EH (cell line): ENCODE measurements at regions not wholly inside any gene's neighbourhood (a gene's known extent, or its start where the extent isn't known, plus 50 kb on each side); places are given as distances from the start of the nearest gene placed in this dataset.

Experiments
- DNase-seq: peaks from one replicate; pipeline ENCODE4 v3.0.0-alpha.2; 2015; ENCODE audit warnings: low read depth

DNA sequence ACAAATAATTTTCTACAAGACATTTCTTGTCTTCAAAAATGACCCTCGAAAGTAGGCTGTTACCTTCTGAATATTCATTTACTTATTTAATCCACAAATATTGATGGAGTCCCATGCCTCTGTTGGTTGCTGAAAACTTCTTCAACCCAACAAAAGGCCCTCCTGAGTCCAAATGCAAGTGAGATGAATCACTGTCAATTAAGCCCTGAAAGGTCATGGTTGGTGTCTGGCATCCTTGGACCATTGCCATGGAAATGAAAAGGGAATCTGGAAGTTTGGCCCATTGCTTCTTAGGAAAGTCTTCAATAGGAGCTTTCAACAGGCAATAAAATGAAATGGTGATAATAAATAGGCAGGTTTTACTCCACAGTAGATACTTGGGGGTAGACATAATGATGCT is 364.7 kb upstream of the DYNLRB2 start:
- peak; percentile 83 for DNase-seq

DNA sequence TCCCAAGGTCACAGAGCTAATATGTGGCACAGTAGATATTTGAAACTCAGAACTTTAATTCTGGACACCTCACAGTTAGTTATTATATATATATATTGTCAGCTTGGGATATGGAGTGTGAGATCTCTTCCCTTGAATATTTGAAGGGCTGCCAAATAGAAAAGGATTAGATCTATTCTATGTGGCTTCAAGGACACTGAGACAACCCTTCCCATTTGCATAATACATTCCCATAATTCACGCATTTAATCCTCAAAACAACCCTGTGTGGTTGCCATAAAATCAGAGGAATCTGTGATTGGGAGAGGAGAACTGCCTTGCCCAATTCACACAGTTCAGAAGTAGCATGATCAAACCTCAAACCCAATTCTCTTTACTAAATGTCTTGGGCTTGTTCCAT is 365.8 kb upstream of the DYNLRB2 start:
- peak; percentile 55 for DNase-seq

DNA sequence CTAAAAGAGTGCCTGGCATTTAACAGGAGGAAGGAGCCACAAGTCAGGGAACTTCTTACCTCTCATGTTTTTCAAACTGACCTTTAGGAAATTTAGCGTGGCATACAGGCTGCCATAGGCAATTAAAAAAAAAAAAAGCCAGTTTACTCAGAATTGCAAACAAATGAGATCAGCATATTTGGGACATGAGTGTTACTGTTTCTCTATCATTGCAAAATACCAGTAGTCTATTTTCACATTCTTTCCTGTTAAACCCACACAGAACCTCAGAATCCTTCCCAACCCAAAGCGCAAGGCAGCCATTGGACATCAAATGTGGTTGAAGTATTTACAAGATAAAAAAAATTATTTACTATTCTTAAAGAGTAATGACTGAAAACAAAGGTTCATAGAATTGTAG is 366.4 kb upstream of the DYNLRB2 start:
- DNase-seq = peak; percentile 94

DNA sequence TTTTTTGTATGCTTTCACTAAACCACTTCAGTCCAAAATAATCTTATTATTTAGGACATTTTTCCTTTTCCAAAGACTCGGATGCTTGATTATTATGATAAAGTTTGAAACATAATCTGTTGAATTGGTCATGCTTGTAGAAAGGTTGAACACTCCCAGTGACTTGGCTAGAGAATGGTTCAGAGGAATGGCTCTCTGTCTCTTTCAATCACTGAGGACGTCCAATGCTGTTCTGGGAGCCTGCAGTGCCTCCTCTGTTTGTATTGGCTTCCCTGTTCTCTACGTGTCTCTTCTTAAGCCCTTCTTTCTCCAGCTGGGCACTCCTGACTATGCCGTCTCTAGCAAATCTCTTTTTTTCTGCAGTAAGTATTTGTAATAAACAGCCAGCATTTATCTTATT is 369.0 kb upstream of the DYNLRB2 start:
- no peak for DNase-seq

DNA sequence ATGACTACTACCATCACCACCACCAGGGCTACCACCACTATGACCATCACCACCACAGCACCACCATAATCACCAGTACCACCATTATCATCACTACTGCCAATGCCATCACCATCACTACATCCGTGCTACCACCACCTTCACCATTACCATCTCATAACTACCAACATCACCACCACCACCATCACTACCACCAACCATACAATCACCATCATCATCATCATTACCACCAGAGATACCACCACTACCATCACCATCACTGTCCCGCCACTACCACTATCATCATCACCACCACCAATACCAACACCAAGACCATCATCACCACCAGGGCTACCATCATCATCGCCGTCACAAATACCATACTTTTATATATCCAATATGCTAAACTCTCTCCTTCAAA is 369.6 kb upstream of the DYNLRB2 start:
- no peak for DNase-seq

DNA sequence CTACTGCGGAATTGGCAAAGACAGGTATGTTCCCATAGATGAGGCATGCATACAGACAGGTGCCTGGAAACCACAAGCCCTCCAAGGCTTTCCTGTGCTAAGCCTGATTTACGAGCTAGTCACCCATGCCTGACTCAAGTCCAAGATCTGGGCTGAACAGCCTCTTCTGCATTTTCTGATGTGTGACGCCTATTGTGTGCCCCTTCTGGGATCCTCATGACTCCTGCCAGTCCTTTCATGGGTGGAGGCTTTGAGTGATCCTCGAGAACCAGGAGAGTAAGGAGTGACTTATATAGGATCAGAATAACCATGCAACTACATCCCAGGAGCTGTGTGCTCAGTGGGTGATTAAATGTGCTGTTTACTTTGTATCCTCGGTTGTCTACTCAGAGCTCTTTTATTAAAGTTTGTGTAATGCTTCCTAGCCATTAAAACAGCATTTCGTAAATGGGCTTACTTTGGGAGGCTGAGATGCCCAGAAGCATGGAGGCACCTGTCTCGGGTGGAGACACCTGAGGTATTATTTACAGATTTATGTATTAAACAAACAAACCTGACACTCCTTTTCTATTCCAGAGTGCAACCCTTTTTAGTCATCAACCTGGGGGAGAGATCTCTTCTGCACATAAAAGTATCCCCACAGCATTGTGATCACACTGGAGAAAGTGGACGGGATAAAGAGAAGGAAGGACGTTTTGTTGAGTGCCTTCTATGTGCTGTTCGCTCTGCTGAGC is 373.0 kb upstream of the DYNLRB2 start:
- no peak for DNase-seq

DNA sequence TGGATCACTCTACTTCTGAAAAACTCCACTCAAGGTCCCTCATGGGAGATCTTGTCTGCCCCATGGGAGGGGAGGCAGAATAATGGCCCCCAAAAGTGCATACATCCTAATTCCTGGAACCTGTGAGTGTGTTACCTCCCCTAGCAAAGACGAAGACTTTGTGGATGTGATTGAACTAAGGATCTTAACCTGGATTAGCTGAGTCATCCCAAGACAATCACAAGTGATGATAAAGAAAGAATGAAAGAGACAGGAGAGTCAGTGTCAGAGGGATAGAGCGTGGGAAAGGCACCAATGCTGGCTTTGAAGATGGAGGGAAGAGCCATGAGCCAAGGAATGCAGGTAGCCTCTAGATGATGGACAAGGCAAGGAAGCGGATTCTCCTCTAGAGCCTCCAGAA is 374.7 kb upstream of the DYNLRB2 start:
- DNase-seq = no peak

DNA sequence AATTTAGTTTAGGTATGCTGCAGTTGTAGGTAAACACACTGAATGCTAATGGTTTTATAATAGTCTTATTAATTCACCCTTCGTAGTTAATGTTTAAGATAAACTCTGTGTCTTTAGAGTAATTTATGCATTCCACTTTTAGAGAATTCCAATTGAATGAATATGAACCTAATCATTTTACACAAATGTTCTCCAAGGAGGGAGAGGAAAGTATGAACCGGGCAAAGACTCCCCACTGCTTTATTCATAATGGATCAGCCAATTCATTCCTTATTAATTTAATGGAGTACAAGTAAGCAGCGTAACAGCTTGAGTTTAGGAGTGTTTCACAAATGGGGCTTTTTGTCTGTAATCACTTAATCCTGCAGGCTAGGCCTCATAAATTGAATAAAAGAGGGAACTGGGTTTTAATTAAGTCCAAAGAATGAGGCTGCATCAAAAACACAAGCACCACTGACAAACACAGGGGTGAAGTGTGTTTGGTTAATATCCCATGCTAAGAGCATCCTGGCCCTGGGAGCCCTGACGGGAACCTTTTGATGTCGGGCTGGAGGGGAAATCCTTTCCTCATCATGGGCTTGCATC is 375.7 kb upstream of the DYNLRB2 start:
- peak; percentile 45 for DNase-seq

DNA sequence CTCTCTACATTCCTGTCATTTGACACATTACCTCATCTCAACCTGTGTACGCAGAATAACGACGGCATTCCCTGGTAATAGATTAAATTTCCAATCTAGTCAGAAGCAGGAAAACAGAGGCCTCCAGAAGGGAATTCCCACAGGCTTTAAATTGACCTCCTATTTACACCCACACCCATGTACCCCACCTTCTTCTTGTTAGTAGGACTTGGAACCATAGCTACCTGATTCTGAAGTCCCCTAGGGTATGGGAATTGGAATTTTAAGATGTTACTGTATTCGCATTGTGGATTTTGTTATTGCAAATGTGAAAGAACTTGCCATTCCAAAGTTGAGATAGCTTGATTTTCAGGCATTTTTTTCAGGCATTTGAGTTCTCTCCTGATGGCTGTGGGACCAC is 377.5 kb upstream of the DYNLRB2 start:
- DNase-seq = no peak

DNA sequence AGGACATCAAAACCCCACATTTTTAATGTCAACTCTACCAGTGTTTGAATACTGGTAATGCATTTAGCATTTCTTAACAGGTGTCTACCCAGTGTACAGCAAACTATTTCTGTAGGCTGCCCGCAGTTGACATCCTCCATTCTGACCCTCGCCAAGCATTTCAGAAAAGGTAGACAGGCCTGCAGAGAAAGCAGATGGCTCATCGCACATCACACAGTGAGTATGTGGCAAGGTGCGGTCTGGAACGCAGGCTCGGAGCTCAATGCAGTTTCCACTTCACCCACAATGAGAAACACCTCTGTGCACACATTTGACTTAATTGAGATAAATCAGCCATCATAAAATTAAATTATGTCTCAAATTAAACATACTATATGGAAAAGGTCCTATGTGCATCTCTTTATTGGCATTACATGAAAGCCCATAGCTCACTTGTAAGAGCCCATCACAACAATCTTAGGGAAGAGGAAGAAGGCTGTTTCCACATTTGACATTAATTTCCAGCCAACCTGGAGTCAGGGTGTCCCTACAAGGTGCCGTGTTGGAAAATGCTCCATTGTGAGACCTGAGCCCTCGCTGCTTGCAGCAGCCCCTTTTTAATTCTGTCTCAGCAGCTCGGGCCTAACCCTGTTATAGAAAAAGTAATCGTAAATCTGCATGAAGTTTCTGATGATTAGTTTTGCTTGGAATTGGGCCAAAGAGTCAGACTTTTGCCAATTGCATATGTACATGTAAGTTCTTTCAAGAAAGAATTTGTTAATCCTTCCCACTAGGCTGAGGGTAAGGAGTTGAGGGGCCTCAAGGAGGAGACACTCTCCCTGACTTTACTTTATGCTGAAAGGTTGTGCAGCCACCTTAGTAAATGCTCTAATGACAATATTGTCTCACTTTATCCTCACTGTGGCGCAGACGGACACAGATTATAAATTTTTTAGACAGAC is 378.7 kb upstream of the DYNLRB2 start:
- no peak for DNase-seq

DNA sequence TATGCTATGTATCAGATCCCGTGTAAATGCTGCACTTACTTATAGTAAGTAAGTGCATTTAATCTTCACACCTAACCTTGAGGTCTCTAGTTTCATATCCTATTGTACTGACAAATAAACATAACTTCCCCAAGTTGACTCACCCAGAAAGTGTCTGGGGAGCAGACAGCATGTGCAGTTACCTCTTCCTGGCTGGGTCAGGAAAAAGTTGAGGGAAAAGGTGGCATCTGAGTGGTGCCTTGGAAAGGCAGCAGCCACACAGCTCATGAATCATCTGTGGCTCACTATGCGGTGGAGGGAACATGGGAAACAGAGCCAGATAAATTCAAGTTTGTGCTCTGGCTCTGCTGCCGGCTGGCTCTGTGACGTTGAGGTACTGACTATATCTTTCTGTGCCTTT is 382.0 kb upstream of the DYNLRB2 start:
- peak; percentile 84 for DNase-seq

DNA sequence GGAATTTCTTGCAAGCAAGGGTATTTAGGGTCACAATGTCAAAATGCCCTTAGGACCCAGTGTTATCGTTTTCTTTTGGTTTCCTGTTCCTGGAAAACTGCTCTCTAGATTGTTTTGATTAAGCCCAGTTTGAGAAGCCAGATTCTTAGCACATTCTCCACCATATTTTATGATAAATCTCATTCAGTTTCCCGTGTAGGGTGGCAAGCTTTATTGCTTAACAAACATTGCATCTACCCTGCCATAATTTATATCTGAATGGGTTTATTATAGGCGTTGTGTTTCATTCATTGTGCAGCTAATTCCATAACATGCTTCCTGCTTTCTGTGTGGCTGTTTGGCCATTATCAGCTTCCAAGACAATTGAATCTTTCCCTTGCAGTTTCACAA is 389.1 kb upstream of the DYNLRB2 start:
- DNase-seq = peak; percentile 48

DNA sequence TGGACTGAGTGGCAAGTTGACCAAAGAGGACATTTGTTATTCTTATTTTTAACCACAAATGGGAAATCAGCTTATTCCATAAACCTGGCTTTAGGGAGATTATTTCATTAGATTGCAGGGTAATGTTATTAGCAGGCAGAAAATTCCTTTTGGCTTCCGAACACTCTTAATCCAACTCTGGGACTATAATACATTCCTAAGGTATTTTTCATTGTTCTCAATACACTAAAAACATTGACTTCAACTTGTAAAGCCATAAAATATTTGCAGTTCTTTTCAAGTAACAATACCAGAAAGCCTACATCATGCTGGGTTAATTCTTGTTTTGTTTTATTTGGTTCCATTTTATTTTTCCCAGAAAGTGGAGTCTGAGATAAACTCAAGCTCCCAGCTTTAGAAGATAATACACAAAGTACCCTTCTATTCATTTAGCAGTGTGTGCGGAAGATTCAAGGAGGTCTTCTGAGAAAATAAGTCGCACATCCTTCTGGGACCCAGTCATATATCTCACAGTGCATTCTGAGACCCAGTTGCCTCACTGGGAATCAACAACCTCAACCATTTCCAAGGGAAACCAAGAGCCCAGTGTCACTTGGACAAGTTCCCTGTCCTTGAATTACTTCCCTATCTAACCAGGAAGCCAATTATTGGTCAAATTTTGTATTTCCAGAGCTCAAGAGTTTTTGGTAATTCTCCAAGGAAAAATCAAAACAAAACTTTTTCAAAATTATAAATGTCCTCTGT is 389.6 kb upstream of the DYNLRB2 start:
- peak; percentile 92 for DNase-seq

DNA sequence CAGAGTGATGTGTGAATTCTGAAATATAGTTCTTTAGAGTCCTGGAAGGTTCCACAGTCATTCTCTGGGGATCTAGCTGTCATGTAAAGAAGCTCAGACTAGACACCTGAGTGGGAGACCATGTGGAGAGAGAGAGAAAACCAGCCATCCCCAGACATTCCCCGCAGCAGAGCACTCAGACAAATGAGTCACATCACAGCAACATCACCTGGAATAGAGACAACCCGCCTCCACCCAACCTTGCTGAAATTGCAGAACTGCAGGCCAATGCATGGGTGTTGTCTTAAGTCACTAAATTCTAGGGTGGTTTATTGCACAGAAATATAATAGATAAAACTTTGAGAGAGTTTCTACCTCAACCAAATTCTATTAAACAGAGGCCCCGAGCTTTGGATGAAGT is 392.0 kb upstream of the DYNLRB2 start:
- DNase-seq = no peak

DNA sequence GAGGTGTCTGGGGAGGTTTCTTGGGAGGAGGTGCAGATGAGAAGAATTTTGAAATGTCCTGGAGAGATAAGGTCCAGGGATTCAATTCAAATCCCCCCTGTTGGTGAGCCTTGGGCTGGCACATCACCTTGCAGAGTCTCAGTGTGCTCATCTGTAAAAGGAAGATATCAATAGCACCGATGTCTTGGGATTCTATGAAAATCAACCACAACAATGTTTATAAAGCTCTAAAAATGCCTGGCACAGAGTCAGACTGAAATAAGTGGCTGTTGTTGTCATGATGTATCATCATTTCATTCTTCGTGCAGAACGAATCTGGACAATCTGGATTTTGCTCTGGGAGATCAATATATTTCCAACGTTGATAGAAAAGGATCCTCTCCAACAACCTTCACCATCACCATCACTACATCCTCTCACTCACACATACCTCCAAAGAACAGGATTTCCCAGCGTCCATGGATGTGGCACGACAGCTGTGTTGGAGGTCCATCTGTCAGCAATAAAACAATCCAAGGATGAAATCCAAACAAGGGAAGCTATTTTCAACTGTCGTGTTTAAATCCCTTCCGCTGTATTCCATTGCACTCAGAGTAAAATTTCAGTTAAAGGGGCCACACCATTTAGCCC is 393.7 kb upstream of the DYNLRB2 start:
- DNase-seq = peak; percentile 70

DNA sequence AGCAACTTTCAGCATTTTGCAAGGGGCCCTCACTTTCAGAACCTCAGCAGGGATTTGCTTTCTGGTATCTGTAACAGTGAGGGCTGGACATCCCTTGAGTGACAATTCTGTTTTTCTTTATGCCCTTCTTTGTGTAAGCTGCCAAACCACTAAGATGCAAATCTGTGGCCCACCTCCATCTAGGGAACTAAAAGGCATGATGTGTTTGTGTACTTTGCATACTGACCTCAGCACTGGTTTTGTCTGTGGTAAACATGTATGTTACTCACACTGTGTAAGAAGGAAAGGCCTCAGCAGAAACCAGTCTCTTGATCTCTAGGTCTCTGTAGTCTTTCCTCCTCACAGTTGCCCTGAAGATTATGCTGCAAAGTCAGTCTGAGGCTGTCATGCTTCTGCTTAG is 396.6 kb upstream of the DYNLRB2 start:
- DNase-seq = no peak

DNA sequence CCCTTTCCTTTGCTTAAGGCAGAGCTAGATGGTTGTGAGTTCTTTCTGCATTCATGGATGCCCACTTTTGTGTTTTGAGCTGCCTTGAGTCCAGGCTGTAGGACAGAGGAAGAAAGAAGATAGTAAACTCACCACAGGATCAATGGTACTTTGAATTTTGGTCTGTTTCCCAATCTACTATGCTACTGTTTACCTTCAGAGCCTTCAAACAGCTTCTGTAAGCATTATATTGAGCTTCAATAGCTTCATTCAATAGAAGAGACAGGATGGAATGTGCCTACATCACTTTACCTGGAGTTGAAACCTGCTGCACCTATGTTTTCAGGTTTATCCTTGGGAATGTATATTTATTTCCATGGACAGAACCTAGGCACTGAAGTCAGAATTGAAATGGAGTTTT is 397.9 kb upstream of the DYNLRB2 start:
- no peak for DNase-seq

DNA sequence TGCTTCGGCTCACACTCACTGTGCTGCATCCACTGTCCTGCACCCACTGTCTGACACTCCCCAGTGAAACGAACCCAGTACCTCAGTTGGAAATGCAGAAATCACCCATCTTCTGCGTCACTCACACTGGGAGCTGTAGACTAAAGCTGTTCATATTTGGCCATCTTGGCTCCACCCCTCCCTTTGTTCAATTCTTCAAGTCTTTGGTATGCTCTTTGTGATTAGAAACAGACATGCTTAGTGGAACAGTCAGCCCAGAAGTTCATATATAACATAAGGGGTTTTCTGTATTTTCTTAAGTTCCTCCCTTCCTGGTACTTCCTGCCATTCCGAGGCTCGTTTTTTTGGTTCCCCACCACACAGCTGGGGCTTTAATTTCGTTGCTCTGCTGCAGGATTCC is 398.5 kb upstream of the DYNLRB2 start:
- DNase-seq = no peak

DNA sequence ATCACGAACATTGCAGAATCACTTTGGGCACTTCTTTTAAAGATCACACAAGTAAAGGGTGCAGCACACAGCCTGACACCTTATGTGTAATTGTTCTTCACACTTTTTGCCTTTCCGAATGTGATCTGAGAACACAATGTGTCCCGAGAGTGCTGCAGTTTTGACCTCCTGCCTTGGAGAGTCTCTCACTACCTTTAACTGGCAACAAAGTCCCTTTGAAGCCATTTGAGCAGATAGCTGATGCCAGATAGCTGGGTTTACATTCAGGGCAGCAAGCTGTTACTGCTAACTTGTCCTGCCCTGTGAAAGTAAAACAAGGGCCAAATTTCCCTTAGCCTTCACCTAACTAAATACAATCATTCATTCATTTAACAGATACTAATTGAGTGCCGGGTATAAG is 411.0 kb upstream of the DYNLRB2 start:
- no peak for DNase-seq

DNA sequence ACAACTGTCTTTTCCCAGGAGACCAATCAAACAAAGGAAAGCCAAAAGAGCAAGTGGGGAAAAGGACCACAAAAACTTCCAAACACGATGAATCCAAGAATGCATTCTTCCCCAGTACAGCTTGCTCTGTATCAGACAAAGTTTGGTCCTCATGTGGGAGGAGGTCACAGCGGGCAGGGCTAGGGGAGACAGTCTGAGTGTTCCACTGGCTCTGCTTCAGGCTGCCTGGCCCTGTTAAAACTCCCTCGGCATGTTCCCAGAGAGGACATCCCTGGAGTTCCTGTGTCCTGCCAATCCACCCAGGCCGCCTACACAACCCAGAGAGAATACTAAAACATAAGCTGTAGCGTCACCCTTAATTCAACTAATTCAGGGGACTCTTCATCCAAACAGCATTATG is 415.1 kb upstream of the DYNLRB2 start:
- DNase-seq = no peak

DNA sequence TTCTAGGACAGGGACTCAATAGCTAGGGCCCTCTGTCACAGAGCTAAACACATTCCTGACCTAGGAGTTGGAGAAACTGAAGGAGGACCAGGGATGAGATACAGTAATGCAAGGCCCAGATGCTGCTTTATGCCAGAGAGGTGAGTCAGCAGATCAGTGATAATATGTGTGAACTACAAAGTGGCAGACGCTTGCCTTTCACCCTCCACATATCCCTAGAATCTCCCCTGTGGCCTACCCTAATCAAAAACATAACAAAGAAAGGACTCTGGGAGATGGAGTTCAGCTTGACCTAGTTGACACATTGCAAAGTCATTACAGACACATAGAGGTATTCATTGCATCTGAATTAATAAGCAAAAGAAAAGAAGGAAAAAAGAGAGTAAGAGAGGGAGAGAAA is 417.6 kb upstream of the DYNLRB2 start:
- peak; percentile 57 for DNase-seq

DNA sequence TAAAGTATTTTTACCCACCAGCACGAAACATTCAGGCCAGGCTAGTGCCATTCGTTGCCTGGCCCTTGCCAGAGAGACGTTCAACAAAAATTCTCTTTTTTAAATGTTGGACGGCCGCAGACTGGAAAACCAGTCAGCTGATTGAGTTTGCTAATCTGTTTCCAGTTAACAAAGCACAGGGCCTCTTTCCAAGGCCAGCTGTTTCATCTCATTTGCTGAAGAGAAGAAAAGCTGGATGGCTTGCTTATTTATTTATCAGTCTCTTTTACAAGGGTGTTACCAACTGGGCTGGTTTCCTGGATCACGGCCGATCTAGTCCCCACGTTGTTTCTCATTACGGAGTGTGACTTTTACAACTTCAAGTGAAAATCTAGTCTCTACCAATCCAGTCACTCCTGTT is 418.7 kb upstream of the DYNLRB2 start:
- DNase-seq = peak; percentile 9
